AG04449 (cell line): ENCODE measurements at regions not wholly inside any gene's neighbourhood (a gene's known extent, or its start where the extent isn't known, plus 50 kb on each side); places are given as distances from the start of the nearest gene placed in this dataset.

Experiments used
- CTCF ChIA-PET: fragments of 350-600 bp; formaldehyde crosslinking; extraction: SDS; loops from one replicate; lab custom pipeline; 2021; ENCODE audit warnings: antibody characterized with exemption; lab: Yijun Ruan, JAX
- POLR2A ChIA-PET: fragments of 400-600, 350-600 bp; formaldehyde crosslinking; extraction: SDS; loops from one replicate; lab custom pipeline; 2020; ENCODE audit warnings: antibody characterized with exemption, inconsistent platforms; lab: Yijun Ruan, JAX
- DNase-seq: peaks from one replicate; pipeline ENCODE4 v3.0.0-alpha.2; 2010; ENCODE audit warnings: low read depth, low spot score
- H3K4me3 ChIP-seq: 2 replicates; pipeline ENCODE4 v1.5.1; 2011; ENCODE audit warnings: low read depth, mild to moderate bottlenecking, control low read depth, low read length
- TF ChIP-seq, protein P1 (sequence below): IDR thresholded peaks from one replicate; pipeline ENCODE4 v1.5.1; 2011; ENCODE audit warnings: mild to moderate bottlenecking, moderate library complexity, low read length, control low read depth, inconsistent platforms; ENCODE audit not compliant: insufficient read depth; ENCODE audit errors: missing control alignments

DNA sequence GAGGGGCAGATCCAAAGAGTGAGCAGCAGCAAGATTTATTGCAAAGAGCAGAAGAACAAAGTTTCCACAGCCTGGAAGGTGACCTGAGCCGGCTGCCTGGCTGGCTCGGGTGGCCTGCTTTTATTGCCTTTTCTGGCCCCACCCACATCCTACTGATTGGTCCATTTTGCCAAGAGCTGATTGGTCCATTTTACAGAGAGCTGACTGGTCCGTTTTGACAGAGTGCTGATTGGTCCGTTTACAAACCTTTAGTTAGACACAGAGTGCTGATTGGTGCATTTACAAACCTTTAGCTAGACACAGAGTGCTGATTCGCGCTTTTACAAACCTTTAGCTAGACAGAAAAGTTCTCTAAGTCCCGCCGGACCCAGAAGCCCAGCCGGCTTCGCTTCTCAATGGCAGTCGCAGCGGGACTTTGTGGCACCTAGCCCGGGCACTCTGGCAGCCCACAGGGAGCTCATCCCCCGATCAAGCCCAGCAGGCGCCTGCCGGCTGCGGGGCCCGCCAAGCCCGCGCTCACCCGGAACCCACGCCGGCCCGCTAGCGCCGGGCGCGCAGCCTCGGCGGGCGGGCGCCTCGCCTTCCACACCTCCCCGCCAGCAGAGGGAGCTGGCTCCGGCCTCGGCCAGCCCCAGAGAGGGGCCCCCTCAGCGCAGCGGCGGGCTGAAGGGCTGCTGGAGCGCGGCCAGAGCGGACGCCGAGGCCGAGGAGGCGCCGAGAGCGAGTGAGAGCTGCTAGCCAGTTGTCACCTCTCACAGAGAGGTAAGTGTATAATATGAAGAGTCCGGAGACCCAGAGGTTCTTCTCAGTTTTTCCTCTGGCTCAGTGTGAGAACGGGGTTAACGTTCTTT lies 339.2 kb downstream of the CHL1 start:
- TF ChIP-seq, protein P1, sequence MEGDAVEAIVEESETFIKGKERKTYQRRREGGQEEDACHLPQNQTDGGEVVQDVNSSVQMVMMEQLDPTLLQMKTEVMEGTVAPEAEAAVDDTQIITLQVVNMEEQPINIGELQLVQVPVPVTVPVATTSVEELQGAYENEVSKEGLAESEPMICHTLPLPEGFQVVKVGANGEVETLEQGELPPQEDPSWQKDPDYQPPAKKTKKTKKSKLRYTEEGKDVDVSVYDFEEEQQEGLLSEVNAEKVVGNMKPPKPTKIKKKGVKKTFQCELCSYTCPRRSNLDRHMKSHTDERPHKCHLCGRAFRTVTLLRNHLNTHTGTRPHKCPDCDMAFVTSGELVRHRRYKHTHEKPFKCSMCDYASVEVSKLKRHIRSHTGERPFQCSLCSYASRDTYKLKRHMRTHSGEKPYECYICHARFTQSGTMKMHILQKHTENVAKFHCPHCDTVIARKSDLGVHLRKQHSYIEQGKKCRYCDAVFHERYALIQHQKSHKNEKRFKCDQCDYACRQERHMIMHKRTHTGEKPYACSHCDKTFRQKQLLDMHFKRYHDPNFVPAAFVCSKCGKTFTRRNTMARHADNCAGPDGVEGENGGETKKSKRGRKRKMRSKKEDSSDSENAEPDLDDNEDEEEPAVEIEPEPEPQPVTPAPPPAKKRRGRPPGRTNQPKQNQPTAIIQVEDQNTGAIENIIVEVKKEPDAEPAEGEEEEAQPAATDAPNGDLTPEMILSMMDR, result peak; percentile 39
- DNase-seq, result no peak
- peak overlapping the region; percentile 53 for H3K4me3 ChIP-seq
- CTCF ChIA-PET, result no interaction called here
- POLR2A ChIA-PET, result no interaction called here

DNA sequence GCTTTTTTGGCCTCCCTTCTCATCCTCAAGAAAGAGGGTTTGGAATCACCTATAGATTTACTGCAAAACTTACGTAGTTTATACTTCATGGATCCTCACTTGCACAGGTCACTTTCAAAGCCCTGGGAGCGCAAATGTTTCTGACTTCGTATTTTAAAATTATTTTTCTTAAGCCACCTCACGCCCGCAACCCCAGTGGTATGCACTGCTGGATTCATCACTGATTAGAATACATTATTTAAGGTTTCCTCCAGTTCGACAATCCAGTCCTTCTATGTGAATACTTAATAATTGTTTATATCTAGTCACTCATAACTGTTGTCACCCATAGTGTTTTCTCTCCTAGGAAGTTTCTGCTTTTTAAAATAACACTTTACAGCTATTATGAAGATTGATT lies 339.9 kb downstream of the CHL1 start:
- ChIA-PET POLR2A (no interaction called here), CTCF (no interaction called here)
- peak overlapping the region; percentile 53 for H3K4me3 ChIP-seq
- TF ChIP-seq, protein P1, result no peak
- no peak for DNase-seq

DNA sequence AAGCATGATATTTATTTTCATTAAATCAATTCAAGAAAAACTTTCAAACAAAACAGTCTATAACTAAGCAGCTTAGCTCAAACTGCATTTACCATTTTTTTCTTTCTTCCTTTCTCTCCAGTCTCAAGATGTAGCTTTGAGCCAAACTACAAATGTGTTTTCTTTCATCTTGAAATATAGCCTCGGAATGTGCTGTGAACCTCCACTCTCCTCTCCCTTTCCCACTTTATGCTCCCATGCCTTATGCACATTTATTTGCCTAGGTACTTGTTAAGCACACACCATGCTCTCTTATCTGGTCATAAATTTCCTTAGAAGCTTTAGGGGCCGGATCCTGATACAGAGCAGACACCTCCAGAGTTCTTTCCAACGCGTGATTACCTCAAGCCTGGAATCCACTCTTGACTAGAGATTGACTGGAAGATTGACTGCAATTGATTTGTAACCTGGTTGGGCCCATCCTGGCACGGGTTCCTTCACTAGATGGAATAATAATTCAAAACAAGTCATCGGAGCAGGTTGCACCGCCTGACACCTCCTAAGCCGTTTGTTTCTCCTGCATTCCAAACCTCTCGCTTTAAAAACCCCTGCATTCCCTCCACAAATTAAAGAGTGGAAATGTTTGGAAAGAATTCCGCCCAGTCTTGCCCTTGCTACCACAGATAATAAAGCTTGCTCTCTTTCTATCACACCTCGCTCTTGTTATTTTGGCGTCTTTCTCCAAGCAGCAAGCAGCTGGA lies 344.7 kb downstream of the CHL1 start:
- H3K4me3 ChIP-seq, result no peak overlapping the region
- no peak for DNase-seq
- ChIA-PET POLR2A (no interaction called here), CTCF (no interaction called here)
- TF ChIP-seq, protein P1, result no peak

DNA sequence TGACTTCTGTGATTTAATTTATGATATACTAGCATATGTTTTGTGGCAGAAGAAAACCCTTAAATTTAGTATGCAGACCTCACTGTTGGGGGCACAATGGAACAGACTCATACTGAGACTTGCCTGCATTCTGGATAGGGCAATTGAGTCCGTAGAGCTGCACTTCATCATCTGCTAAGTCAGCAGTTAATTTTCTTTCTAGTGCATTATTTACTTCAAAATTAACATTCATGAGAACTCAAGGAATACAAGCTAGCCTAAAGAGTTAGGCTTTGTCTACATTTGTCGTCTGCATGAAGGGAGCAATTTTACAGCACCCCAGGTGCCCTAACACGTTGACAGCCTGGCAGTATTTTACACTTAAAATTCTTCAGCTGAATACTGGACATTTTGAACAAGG lies 345.5 kb downstream of the CHL1 start:
- TF ChIP-seq, protein P1, result no peak
- ChIA-PET CTCF (no interaction called here), POLR2A (no interaction called here)
- no peak overlapping the region for H3K4me3 ChIP-seq
- no peak for DNase-seq

DNA sequence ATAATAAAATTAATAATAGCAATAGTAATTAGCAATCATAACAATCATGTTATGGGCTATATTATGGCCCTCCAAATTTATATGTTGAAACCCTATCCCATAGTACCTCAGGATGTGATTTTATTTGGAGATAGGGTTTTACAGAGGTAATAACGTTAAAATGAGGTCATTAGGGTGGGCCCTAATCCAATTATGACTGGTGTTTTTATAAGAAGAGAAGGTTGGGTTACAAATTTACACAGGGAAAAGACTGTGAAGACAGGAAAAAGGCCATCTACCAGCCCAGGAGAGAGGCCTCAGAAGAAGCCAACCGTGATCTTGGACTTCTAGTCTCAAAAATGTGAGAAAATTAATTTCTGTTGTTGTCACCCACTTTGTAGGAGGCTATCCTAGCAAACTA lies 353.1 kb downstream of the CHL1 start:
- DNase-seq, result no peak
- ChIA-PET CTCF (no interaction called here), POLR2A (no interaction called here)
- TF ChIP-seq, protein P1, result no peak
- H3K4me3 ChIP-seq, result no peak overlapping the region

DNA sequence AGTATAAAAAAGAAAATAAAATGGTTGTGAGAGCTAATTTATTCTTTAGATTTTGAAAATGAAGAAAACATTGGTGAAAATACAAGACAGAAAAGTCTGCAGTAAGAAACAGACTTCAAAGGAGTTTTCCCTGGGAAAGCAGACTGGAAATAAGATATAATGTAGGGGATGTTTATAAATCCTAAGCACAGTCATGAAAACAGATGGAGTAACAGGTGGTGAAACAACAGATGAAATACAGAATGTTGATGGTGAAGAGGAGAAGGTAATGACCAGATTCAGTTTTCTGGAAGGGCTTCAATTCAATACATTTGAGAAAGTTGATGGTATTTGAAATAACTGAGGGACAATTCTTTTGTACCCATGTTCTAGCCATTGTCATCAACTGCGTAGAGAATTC lies 353.9 kb downstream of the CHL1 start:
- TF ChIP-seq, protein P1, result no peak
- ChIA-PET POLR2A (no interaction called here), CTCF (no interaction called here)
- no peak for DNase-seq
- H3K4me3 ChIP-seq, result no peak overlapping the region
